OCI-LY1 (cell line): ENCODE measurements at regions not wholly inside any gene's neighbourhood (a gene's known extent, or its start where the extent isn't known, plus 50 kb on each side); places are given as distances from the start of the nearest gene placed in this dataset.

Experiments used
- CTCF ChIP-seq: fragments of 200-600 bp; sonication (generic), shearing (Covaris generic); IDR thresholded peaks from 2 replicates; pipeline ENCODE4 v1.5.1; 2017; ENCODE audit warnings: mild to moderate bottlenecking, antibody characterized with exemption, low read length, moderate library complexity, mixed read lengths
- EZH2 ChIP-seq: fragments of 200-600 bp; sonication (generic), shearing (Covaris generic); IDR thresholded peaks from 2 replicates; pipeline ENCODE4 v1.8.0; 2017; ENCODE audit warnings: borderline replicate concordance, mixed run types, mild to moderate bottlenecking, antibody characterized with exemption, low read length, moderate library complexity, mixed read lengths

- no peak for TF ChIP-seq CTCF
- TF ChIP-seq EZH2 = no peak
Observed at GRCh38 chr3:18211116-18211515, 214.0 kb downstream of the SATB1 start.
